Heart right ventricle (tissue), 16 donors: ENCODE measurements at regions not wholly inside any gene's neighbourhood (a gene's known extent, or its start where the extent isn't known, plus 50 kb on each side); places are given as distances from the start of the nearest gene placed in this dataset.
A peak's percentile ranks its signal among the peaks of the same experiment; 100 is the strongest.

Experiments
- ATAC-seq, 8 donors: fragments of 200-7000 bp; cut with Tn5 transposase; one replicate each; pipeline ENCODE4 v1.9.1; 2020; ENCODE audit warnings: mild to moderate bottlenecking in 8 of 8, moderate library complexity in 8 of 8, moderate number of reproducible peaks in 1 of 8
- DNase-seq, 2 donors: peaks; one replicate each; pipeline ENCODE4 v3.0.0-alpha.2; 2020
- H3K27ac ChIP-seq, 10 donors: fragments of 200-600 bp; sonication (generic) in 2 of 10; one replicate each; pipeline versions ENCODE4 v1.5.0 to v1.8.0; 2020 to 2022; ENCODE audit warnings: mild to moderate bottlenecking in 3 of 10
- H3K27me3 ChIP-seq, 7 donors: fragments of 200-600 bp; one replicate each; pipeline ENCODE4 v1.8.0; 2021 to 2022; ENCODE audit warnings: mild to moderate bottlenecking in 2 of 7
- H3K36me3 ChIP-seq, 9 donors: fragments of 200-600 bp; sonication (generic) in 1 of 9; one replicate each; pipeline versions ENCODE4 v1.5.0 to v1.8.0; 2020 to 2022; ENCODE audit warnings: mild to moderate bottlenecking in 2 of 9
- H3K4me1 ChIP-seq, 9 donors: fragments of 200-600 bp; sonication (generic) in 1 of 9; one replicate each; pipeline versions ENCODE4 v1.5.0 to v1.8.0; 2020 to 2022; ENCODE audit warnings: mild to moderate bottlenecking in 4 of 9
- H3K4me3 ChIP-seq, 10 donors: fragments of 200-600 bp; sonication (generic) in 2 of 10; one replicate each; pipeline versions ENCODE4 v1.5.0 to v1.8.0; 2020 to 2022; ENCODE audit warnings: mild to moderate bottlenecking in 7 of 10, moderate library complexity in 2 of 10
- H3K9me3 ChIP-seq, 11 donors: fragments of 200-600 bp in 10 of 11; sonication (generic) in 2 of 11; one replicate each; pipeline versions ENCODE4 v1.5.0 to v1.8.0; 2013 to 2022; ENCODE audit warnings: mild to moderate bottlenecking in 2 of 11, control low read depth in 1 of 11, moderate library complexity in 1 of 11
- CTCF ChIP-seq, 9 donors: fragments of 200-600 bp; sonication (generic) in 2 of 9; IDR thresholded peaks; one replicate each; pipeline versions ENCODE4 v1.5.0 to v1.8.0; 2021 to 2022; ENCODE audit warnings: antibody characterized with exemption in 9 of 9, mild to moderate bottlenecking in 5 of 9, moderate library complexity in 1 of 9
- WGBS, 2 donors: extraction: QIAGEN DNeasy Blood & Tissue Kit; methylation state at CpG; one replicate each; pipeline ENCODE4 v1.1.7; 2013; ENCODE audit warnings: inconsistent platforms in 1 of 2; 5-methylcytosine and 5-hydroxymethylcytosine counted together
- intact Hi-C, 10 donors: fragments of 100-400 bp; cut with DNase I; formaldehyde crosslinking; loops; one replicate each; pipeline versions ENCODE4 v1.11.1 to v1.14.2; 2022
- donor health status: Arrhythmogenic right ventricular cardiomyopathy.
- donor health status: ischemic (EF 13 %, LVEDD 7.1; RV severe dilation, severe dysfunction).
- donor health status: healthy with polysubstance abuse.
- donor health status: DM: no; HTN: yes; CAD: no.
- donor health status: DM: no; HTN: no; CAD: no.
- donor health status: ischemic (EF 25% LVEDD 6.9; RV normal size, moderate dysfunction).
- donor health status: ischemic (EF 25% LVEDD 5.7; RV mildly dilated, moderate dysfunction).
- donor health status: healthy.
- donor health status: DM: yes; HTN: yes; CAD: no.
- donor health status: Ischemic cardiomyopathy.
- donor health status: ischemic (EF 35%, LVEDD 5.7; RV mildly dilated, moderate dysfunction).
- donor health status: nonischemic (EF 11% LVEDD 7.7; RV severe dilation, severe dysfunction).
- donor health status: DM: yes; HTN: yes; CAD: no.
- donor health status: PGD.
- donor health status: ischemic (EF 29% LVEDD 5.4; RV normal size, mild dysfunction).
- donor health status: nonischemic (EF 23%, LVEDD 6.1; RV moderate dilation, normal function).

GRCh38 chr6:168221000-168221399 lies 98.6 kb downstream of the DACT2 start:
- intact Hi-C loops = loop anchor here in 1 of 10 donors (10.0 kb wide), 1 partner anchor 104 kb away; no protein-coding TSS in a partner anchor
- no peaks in the 10 kb centered on the region for H3K36me3 ChIP-seq
- WGBS, 2 donors = 85 to 90% methylated on average over 5 of the region's 5 CpGs
- peaks cover 0 to 24% (median 0%) of the 10 kb centered on the region in 9 donors for H3K4me1 ChIP-seq
- ATAC-seq (no peak), DNase-seq (no peak)
- TF ChIP-seq CTCF (IDR thresholded peaks at IDR 0.05) = no peak
- no peaks in the 10 kb centered on the region for H3K9me3 ChIP-seq
- H3K27me3 ChIP-seq = peaks cover 0 to 43% (median 11%) of the 10 kb centered on the region in 7 donors
- H3K4me3 ChIP-seq = no peak overlapping the region
- H3K27ac ChIP-seq = peak overlapping the region in 1 of 10 donors; percentile 1

- Histone ChIP-seq H3K36me3 (no peaks in the 10 kb centered on the region), H3K9me3 (no peaks in the 10 kb centered on the region), H3K27ac (peak overlapping the region in 7 of 10 donors; percentile 25 to 77 (median 57)), H3K4me1 (peaks cover 0 to 23% (median 0%) of the 10 kb centered on the region in 9 donors), H3K27me3 (peaks cover 0 to 43% (median 11%) of the 10 kb centered on the region in 7 donors), H3K4me3 (no peak overlapping the region)
- no peak for TF ChIP-seq CTCF (IDR thresholded peaks at IDR 0.05)
- WGBS, 2 donors = 80 to 81% methylated on average over 10 of the region's 10 CpGs
- no peak for DNase-seq
- peak in 7 of 8 donors; percentile 21 to 67 (median 45) for ATAC-seq
- intact Hi-C loops = loop anchor here in 1 of 10 donors (10.0 kb wide), 1 partner anchor 105 kb away; no protein-coding TSS in a partner anchor
Observed at GRCh38 chr6:168219804-168220203, 99.8 kb downstream of the DACT2 start.

GRCh38 chr6:168218785-168219566 lies 100.6 kb downstream of the DACT2 start:
- Histone ChIP-seq H3K27ac (peak overlapping the region in 8 of 10 donors; percentile 7 to 77 (median 50)), H3K4me3 (no peak overlapping the region), H3K4me1 (peaks cover 0 to 23% (median 0%) of the 10 kb centered on the region in 9 donors), H3K27me3 (peaks cover 0 to 38% (median 8%) of the 10 kb centered on the region in 7 donors), H3K36me3 (no peaks in the 10 kb centered on the region), H3K9me3 (no peaks in the 10 kb centered on the region)
- no peak for TF ChIP-seq CTCF (IDR thresholded peaks at IDR 0.05)
- intact Hi-C loops = no loop called here
- ATAC-seq (peak; percentile 75 to 95 (median 80)), DNase-seq (peak; percentile 39 to 47)
- WGBS, 2 donors = 54 to 56% methylated on average over 12 of the region's 12 CpGs

- 57 to 66% methylated on average over 9 of the region's 9 CpGs for WGBS, 2 donors
- H3K27me3 ChIP-seq = peaks cover 0 to 29% (median 8%) of the 10 kb centered on the region in 7 donors
- no peak for TF ChIP-seq CTCF (IDR thresholded peaks at IDR 0.05)
- H3K9me3 ChIP-seq = no peaks in the 10 kb centered on the region
- no peak overlapping the region for H3K4me3 ChIP-seq
- ATAC-seq (no peak), DNase-seq (no peak)
- peaks cover 0 to 23% (median 0%) of the 10 kb centered on the region in 9 donors for H3K4me1 ChIP-seq
- H3K27ac ChIP-seq = peak overlapping the region in 2 of 10 donors; percentile 14 to 47
- intact Hi-C loops = no loop called here
- H3K36me3 ChIP-seq = no peaks in the 10 kb centered on the region
Observed at GRCh38 chr6:168217880-168218537, 101.6 kb downstream of the DACT2 start.
